HG03571 (cell line): ENCODE measurements at regions not wholly inside any gene's neighbourhood (a gene's known extent, or its start where the extent isn't known, plus 50 kb on each side); places are given as distances from the start of the nearest gene placed in this dataset.

Source experiments
- ATAC-seq: cut with Tn5 transposase; IDR thresholded peaks from one replicate; pipeline ENCODE4 v1.9.1; 2021; ENCODE audit not compliant: unreplicated experiment

DNA sequence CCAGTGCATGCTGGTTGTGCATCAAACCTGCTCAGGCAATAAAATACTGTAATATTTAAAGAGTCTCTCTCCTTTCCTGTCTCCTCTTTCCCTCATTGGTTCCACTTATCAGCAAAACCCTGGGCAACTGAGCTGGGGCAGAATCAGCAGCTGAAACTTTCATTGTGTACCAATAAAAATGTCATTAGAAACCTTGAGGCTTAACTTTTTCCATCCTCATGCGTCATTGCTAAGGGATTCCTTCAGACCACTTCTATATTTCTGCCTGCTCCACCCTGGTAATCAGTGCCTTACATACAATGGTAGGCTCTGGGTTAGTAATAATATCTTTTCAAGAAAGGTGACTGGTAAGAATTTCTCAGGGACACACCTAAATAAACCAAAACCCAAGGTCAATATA, 880.3 kb downstream of the RPA4 start:
- ATAC-seq, result no peak

DNA sequence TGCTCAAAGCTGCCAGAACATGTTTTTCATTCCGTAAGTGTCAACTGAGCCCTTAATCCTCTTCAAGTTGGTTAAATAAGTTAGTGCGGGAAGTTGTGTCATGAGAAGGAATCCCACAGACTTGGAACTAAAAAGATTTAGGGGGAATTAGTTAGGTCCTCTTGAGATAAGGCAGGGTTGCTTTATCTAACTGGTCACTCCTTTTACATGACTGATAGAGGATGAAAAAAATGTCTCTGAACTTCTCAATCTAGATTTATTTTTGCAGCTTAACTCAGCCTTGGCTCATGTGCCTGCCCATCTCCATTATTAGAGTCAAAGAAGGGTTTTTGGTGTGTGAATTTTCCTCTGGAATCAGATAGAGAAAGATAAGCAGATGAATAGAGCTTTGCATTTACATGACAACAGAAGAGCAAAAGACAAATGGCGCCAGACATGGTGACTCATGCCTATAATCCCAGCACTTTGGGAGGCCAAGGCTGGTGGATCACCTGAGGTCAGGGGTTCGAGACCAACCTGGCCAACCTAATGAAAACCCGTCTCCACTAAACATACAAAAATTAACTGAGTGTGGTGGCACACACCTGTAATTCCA, 882.9 kb downstream of the RPA4 start:
- no peak for ATAC-seq

DNA sequence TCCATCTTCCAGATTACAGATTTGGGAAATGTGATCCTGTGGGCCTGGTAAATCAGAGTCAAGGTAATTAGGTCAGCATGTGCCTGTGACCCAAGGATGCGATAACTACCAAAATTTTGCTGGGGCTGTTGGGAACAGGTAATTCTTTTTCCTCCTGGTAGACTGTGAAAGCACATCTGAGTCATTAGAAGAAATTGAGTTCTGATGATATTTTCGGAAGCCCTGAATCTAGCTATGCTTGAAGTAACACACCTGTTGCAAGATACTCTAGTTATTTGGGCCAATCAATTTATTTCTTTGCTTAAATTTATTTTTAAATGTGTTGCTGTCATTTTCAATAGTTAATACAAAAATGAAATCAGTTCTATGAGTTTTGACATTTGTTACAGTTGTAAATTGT, 903.6 kb downstream of the RPA4 start:
- ATAC-seq, result no peak

DNA sequence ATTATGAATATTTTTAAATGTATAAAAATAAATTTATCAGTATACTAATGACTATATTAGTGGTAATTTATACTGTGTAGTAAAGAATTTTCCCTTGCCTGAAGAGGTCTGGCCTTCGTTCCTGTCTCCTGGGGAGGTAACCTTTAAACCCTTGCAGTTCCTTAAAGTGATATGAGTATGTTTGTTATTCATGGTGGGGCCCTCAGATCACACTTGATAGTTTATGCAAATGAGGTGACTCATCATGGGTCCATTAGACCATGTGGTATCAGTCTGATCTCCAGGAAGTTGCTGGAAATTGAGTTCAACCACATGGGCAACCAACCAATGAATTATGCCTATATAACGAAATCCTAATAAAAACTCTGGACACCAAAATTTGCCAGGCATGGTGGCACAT, 904.1 kb downstream of the RPA4 start:
- ATAC-seq, result no peak

DNA sequence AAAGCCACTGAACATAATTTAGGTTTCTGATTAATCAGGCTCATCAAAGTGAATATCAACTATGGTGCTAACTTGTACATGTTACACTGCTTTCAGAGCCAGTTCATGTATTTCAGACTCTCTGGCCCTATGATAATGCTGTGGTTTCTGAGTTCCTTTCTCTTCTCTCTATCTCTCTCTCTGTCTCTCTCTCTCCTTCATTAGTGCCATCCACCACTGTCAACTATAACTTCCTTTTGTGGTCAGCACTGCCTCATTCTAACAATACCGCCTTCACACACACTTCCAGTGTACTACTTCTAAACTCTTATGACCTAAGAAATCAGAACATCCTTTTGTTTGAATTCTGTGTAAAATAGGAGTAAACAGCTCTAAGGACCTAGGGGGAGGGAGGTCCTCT, 907.1 kb downstream of the RPA4 start:
- no peak for ATAC-seq

DNA sequence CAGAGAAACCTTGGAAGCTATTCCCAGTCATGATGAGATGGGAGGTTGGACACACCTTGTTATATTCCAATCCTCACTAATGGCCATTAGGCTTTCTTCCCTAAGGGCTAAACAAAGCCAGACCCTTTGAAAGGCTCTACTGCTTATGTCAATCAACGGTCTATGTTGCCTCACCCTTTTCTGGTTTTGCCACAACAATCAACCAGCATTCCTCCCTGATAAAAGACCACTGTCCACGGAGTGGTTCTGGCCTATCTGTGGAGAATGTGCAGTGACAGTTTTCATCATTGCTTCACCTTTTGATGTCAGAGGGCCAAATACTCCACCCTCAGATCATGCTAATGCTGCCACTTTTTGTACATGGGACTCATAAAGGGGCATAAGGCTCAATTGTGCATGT, 913.4 kb downstream of the RPA4 start:
- no peak for ATAC-seq

DNA sequence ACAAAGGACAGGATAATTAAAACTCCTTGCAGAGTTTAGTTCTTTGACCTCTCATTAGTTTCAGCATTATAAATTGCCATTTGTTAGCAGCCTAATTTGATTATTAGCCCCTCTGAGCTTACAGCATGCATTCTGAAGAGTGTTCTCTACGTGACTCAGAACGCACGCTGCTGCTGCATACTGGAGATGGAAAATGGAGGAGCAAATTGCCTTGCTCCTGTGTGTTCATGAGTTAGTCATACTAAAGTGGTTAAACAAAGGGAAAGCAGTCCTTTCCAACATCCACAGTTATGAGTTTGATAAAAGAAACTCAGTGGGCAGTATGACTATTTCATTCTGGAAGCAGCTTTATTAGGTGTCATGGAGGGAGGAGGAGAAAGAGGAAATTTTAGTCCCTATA, 922.5 kb downstream of the RPA4 start:
- ATAC-seq, result no peak

DNA sequence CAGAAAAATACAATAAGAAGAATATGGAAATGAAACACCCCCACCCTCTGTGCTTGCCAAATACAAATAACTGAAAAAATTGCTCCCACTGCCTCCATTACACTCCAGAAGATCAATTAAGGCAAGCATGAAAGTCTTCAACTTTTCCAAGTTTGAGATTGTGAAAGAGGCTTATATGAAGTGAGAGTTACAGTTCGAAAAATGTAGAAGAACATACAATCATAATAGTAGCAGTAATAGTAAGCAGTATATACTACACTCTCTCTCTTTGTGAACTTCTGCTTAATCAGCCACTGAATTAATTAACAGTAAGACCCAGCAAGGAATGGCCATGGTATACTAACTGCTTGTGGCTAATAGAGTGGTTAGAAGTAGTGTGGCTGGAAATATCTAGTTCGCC, 923.2 kb downstream of the RPA4 start:
- ATAC-seq, result no peak

DNA sequence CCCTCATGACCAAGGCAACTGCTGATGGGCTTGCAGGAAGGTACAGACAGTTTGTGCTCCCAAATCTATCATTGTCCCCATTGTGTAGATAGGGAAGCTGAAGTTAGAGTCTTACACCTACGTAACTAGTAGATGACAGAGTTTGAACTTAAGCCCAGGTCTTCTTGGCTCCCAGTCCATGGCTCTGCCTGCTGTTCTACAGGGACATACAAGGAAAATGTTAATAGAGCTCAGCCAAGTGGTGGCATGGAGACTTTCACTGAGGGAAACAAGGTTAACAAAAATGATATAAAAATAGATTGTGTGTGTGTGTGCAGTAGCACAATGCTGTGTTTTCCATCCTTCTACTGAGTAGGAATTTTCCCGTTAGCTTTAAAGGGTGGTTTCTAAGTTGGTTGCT, 936.5 kb downstream of the RPA4 start:
- no peak for ATAC-seq

DNA sequence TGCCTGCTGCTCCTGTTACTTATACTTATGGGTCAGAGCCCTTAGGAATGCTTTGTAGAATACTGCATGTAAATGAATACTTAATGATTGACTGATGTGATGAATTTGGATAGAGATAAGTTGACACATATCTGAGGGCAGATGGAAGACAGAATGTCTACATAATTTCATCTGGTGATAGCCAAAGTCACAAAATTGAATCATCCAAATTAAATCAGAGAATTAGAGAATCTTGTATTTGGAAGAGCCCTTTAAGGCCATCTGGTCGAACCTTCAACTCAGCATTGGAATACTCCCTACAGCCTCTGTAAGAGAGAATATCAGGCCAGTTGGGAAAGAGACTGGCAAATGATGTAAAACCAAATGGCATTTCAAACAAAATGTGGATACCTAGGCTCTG, 944.8 kb downstream of the RPA4 start:
- ATAC-seq, result no peak

DNA sequence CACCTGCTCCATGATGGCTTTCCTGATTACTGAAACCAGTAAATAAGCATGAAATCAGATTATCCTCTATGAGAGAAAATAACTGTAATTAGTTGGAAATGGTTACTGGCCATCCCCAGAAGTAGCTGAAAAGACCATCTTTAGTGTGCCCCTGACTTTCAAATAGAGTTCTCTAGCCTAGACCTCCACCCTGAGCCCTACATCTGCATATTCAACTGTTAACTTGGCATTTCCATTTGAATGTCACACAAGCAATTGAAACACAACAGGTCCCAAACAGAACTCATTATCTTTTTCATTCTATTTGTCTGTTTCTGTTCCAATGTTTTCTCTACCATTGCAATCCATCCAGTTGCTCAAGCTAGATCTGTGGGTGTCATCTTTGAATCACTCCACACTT, 952.3 kb downstream of the RPA4 start:
- no peak for ATAC-seq

DNA sequence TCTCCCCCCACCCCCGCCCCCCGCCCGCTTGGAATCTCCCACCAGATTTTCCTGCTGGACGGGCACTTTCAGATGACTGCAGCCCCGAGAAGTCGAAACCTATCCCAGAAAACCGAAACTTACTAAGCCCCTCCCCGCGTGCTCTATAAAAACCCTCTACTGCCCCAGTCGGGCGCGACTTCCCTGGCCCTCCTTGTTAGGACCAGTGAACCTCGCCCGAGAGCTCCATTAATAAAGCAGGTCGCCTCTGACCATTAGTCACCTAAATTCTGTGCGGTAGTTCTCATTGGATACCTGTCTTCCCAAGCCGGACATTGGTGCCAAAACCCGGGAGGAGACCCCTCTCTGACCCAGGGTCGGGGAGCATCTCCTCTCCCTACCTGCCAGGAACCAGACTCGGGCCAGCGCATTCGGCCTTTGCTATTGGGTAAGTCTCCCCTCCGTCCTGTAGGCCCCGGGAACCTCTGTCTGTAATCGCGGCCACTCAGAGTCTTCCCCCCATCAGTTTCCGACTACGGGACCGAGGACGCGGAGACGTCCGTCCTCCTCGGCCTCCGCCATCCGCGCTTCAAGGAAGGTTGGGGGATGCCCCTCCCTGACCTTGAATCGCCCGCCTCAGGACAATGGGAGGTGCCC, 958.0 kb downstream of the RPA4 start:
- ATAC-seq, result no peak

DNA sequence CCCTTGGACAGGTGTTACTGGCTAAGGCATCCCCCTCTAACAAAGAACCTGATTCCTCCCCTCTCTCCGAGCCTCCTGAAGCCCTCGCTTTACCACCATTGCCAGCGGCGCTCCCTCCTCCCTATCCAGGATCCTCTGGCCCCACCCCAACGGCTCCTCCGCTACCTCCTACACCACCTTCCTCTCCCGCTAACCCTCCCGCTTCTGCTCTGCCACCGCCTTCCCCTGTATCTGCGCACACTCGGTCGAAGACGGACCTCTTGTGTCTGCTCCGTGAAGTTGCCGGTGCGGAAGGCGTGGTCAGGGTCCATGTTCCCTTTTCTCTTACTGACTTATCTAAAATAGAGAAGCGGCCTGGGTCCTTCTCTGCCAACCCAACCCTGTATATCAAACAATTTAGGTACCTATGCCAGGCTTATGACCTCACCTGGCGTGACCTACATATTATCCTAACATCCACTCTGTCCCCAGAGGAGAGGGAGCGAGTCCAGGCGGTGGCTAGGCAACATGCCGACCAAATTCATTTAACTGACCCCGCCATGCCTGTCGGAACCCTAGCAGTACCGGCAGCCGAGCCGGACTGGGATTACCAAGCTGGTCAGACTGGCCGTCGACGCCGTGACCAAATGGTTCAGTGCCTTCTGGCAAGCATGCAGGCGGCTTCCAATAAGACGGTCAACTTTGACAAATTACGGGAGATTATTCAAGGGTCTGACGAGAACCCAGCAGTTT, 958.9 kb downstream of the RPA4 start:
- ATAC-seq, result no peak

DNA sequence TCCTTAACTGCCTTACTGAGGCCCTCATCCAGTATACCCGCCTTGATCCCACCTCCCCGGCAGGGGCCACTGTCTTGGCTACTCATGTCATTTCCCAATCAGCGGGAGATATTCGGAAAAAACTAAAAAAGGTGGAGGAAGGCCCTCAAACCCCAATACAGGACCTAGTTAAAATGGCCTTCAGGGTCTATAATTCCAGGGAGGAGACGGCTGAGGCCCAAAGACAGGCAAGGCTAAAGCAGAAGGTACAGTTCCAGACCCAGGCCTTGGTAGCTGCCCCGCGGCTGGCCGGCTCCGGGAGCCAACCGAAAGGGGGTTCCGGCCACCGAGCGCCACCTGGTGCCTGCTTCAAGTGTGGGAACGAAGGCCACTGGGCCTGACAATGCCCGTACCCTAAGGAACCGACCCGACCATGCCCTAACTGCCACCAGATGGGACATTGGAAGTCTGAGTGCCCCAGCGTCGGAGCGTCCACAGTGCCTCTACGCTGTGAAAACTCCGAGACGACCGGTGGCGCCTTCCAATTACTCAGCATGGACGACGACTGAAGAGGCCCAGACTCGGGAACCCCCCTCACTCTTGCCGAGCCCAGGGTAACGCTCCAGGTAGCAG, 959.6 kb downstream of the RPA4 start:
- no peak for ATAC-seq

DNA sequence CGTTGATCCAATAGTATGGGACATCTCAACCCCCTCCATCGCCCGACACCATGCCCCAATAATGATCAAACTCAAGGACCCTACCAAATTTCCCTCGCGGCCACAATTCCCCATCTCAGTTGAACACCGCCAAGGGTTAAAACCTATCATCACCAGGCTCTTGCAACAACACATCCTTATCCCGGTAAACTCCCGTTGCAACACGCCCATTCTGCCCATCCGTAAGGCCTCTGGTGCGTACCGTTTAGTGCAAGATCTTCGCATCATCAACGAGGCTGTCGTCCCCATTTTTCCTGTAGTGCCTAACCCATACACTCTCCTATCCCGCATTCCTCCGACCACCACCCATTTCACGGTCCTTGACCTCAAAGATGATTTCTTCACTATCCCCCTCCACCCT, 960.5 kb downstream of the RPA4 start:
- ATAC-seq, result no peak

DNA sequence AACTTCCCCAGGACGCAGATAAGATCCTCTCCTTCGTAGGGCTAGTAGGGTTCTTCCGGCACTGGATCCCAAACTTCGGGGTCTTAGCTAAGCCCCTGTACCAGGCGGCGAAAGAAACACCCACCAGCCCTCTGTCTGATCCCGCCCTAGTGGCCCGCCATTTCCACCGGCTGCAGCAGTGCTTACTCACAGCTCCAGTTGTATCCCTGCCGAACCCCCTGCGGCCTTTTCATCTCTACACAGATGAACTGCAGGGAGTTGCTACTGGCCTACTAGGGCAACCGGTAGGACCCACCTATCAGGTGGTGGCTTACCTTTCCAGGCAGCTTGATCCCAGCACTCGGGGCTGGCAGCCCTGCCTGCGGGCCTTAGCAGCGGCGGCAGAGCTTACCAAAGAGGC, 961.2 kb downstream of the RPA4 start:
- ATAC-seq, result no peak

DNA sequence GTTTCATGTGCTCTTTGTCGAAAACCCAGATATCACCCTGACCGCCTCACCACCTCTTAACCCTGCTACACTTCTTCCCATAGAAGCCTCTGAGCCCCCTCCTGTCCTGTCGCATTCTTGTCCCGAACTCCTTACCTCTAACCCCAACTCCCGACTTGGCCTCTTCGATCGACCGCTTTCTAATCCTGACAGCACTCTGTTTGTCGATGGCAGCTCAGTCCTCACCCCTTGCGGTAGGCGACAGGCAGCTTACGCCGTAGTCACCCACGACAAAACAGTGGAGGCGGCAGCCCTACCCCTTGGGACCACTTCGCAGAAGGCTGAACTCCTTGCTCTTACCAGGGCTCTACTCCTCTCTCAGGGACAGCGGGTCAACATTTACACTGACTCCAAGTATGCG, 961.7 kb downstream of the RPA4 start:
- no peak for ATAC-seq

DNA sequence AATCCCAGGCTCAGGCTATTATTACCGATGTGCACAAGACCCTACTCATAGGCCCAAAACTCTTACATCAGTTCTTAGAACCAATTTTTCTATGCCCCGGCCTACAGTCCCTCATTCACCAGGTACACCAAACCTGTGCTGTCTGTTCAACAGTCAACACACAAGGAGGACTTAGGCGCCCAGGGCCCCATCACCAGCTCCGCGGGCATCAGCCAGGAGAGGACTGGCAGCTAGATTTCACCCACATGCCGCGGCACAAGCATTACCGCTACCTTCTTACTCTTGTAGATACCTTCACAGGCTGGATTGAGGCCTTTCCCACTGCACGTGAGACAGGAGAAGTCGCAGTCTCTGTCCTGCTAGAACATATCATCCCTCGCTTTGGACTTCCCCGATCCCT, 962.5 kb downstream of the RPA4 start:
- no peak for ATAC-seq

DNA sequence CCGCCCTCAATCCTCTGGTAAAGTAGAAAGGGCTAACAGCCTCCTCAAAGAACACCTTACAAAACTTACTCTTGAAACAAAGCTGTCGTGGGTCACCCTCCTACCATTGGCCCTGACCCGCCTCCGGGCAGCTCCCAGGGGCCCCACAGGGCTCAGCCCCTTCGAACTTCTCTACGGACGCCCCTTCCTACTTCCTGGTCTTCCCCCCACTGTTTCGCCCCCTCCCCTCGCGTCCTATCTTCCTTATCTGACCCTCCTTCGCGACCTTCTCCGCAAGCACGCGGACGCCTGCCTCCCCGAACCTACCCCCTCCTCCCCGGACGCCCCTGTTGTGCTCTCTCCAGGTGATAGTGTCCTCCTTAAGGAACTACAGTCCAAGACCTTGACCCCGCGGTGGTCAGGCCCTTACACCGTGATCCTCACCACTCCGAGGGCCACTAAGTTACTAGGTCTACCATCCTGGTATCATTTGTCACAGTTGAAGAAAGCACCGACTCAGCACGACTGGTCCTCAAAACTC, 963.1 kb downstream of the RPA4 start:
- ATAC-seq, result no peak

DNA sequence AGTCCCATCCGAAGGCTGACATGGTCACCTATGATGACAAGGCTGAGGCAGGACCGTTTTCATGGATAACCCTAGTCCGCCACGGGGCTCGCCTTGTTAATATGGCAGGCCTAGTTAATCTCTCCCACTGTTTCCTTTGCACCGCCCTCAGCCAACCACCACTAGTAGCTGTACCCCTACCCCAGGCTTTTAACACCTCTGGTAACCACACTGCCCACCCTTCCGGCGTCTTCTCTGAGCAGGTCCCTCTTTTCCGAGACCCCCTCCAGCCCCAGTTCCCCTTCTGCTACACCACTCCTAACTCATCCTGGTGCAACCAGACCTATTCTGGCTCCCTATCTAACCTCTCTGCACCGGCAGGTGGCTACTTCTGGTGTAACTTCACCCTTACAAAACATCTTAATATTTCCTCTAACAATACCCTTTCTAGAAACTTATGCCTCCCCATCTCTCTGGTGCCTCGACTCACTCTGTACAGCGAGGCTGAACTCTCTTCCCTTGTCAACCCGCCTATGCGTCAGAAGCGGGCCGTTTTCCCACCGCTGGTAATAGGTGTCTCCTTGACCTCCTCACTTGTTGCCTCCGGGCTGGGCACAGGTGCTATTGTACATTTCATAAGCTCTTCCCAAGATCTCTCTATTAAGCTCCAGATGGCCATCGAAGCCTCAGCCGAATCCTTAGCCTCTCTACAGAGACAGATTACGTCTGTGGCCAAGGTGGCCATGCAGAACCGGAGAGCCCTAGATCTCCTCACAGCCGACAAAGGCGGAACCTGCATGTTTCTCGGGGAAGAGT, 964.4 kb downstream of the RPA4 start:
- no peak for ATAC-seq

DNA sequence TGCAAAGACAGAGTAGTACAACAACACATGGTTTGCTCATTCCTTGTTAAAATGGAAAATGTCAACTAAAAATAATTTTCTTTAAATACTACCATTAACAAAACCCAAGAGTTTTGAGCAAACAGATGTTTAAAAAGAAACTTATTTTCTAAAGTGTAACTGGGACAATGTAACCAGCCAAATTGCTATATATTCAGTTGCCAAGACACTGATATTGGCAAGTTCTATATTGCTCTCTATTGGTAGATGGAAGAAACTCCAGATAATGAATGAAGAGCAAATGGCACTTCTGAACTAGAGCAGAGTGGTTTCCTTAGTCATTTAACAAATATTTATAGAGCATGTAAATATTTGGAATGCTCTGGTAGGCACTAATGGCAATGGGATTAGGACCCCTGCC, 966.2 kb downstream of the RPA4 start:
- no peak for ATAC-seq
